NT2/D1 (cell line): ENCODE measurements at regions not wholly inside any gene's neighbourhood (a gene's known extent, or its start where the extent isn't known, plus 50 kb on each side); places are given as distances from the start of the nearest gene placed in this dataset.

Experiments used
- SUZ12 ChIP-seq: IDR thresholded peaks from 2 replicates; pipeline ENCODE4 v1.6.1; 2011; ENCODE audit not compliant: insufficient read length, insufficient read depth; ENCODE audit errors: extremely low read depth
- YY1 ChIP-seq: IDR thresholded peaks from 2 replicates; pipeline ENCODE4 v1.6.1; 2011; ENCODE audit not compliant: insufficient read length, insufficient read depth
- ZNF274 ChIP-seq: IDR thresholded peaks from 2 replicates; pipeline ENCODE4 v1.6.1; 2011; ENCODE audit warnings: mild to moderate bottlenecking, low read depth, low read length

- TF ChIP-seq YY1 (no peak), SUZ12 (no peak), ZNF274 (no peak)
These were observed 187.5 kb downstream of the PSMG1 start for GRCh38 chr21:38995731-38996130.
